HepG2 (cell line): ENCODE measurements at regions not wholly inside any gene's neighbourhood (a gene's known extent, or its start where the extent isn't known, plus 50 kb on each side); places are given as distances from the start of the nearest gene placed in this dataset.

Source experiments
- ATAC-seq: fragments of 200-7000 bp; cut with Tn5 transposase; 3 replicates; pipeline ENCODE4 v1.9.1; 2020; ENCODE audit warnings: mild to moderate bottlenecking, moderate library complexity
- BruUV-seq: library from RNA; stranded (reverse); fragments of 400-500 nt; replicated peaks from 2 replicates; lab custom pipeline; 2021; lab: Mats Ljungman, UMichigan
- CTCF ChIA-PET: fragments of 300-600 bp; formaldehyde crosslinking; extraction: SDS; loops from one replicate; lab custom pipeline; 2021; ENCODE audit warnings: low total read pairs, inconsistent platforms, low intra/inter-chr PET ratio; lab: Yijun Ruan, JAX
- POLR2A ChIA-PET: fragments of 350-600 bp; sonication (Branson Sonifier 250); formaldehyde crosslinking; loops from one replicate; lab custom pipeline; 2020; ENCODE audit warnings: antibody characterized with exemption, inconsistent platforms; lab: Yijun Ruan, JAX
- DNase-seq: peaks from one replicate; pipeline ENCODE4 v3.0.0-alpha.2; 2015; ENCODE audit warnings: low spot score
- FAIRE-seq: peaks from 3 replicates; lab custom pipeline; 2011; peaks lifted over from hg19 to GRCh38; lab: Jason Lieb, UNC
- H2AFZ ChIP-seq: one replicate; pipeline ENCODE4 v1.6.1; 2011; ENCODE audit warnings: low read length, inconsistent platforms
- H3K27ac ChIP-seq: fragments of 300-600 bp; 3 replicates; pipeline ENCODE4 v1.8.0; 2011; ENCODE audit warnings: mixed run types, mild to moderate bottlenecking, mixed read lengths, low read length, inconsistent platforms; ENCODE audit not compliant: insufficient read depth; ENCODE audit errors: extremely low read length
- H3K27me3 ChIP-seq, 2 experiments: fragments of 200-600 bp in 1 of 2; 2 replicates in 1 of 2; 3 replicates in 1 of 2; pipeline versions ENCODE4 v1.6.0 to v1.8.0; 2011; ENCODE audit warnings: low read length in 2 of 2, mild to moderate bottlenecking in 2 of 2, moderate library complexity in 2 of 2, inconsistent platforms in 1 of 2; ENCODE audit not compliant: insufficient read depth in 2 of 2, control insufficient read depth in 1 of 2
- H3K36me3 ChIP-seq, 2 experiments: fragments of 200-600 bp in 1 of 2; replicated peaks in 1 of 2; 2 replicates in 1 of 2; 3 replicates in 1 of 2; pipeline versions ENCODE4 v1.5.1 to v1.8.0; 2011; ENCODE audit warnings: low read length in 2 of 2, inconsistent platforms in 1 of 2; ENCODE audit not compliant: insufficient read depth in 2 of 2, control insufficient read depth in 1 of 2
- H3K4me1 ChIP-seq: 2 replicates; pipeline ENCODE4 v1.5.1; 2012; ENCODE audit warnings: low read length, inconsistent platforms; ENCODE audit not compliant: insufficient read depth
- H3K4me2 ChIP-seq: 2 replicates; pipeline ENCODE4 v1.6.0; 2011; ENCODE audit warnings: low read depth, low read length, inconsistent platforms
- H3K4me3 ChIP-seq, 3 experiments: fragments of 200-600 bp in 1 of 3; sonication (generic), shearing (Covaris generic) in 1 of 3; replicated peaks in 1 of 3; 2 replicates each; pipeline ENCODE4 v1.5.1; 2011 to 2016; ENCODE audit warnings: low read length in 3 of 3, inconsistent platforms in 2 of 3, low read depth in 2 of 3, mild to moderate bottlenecking in 2 of 3, control low read depth in 1 of 3, mixed read lengths in 1 of 3; ENCODE audit not compliant: insufficient read depth in 1 of 3
- H3K79me2 ChIP-seq: one replicate; pipeline ENCODE4 v1.6.1; 2011; ENCODE audit warnings: low read length, inconsistent platforms; ENCODE audit not compliant: insufficient read depth
- H3K9ac ChIP-seq: 2 replicates; pipeline ENCODE4 v1.6.0; 2011; ENCODE audit warnings: mild to moderate bottlenecking, low read depth, low read length, inconsistent platforms; ENCODE audit not compliant: insufficient read depth
- H3K9me3 ChIP-seq: 2 replicates; pipeline ENCODE4 v1.5.1; 2012; ENCODE audit warnings: mild to moderate bottlenecking, low read length
- H4K20me1 ChIP-seq: 2 replicates; pipeline ENCODE4 v1.6.0; 2011; ENCODE audit warnings: inconsistent platforms, mild to moderate bottlenecking, low read length, moderate library complexity; ENCODE audit not compliant: insufficient read depth
- BHLHE40 ChIP-seq: IDR thresholded peaks from 2 replicates; pipeline ENCODE4 v1.6.1; 2011; ENCODE audit warnings: low read length, improper control_type of control experiment
- HNRNPUL1 ChIP-seq: fragments of 200-400 bp; formaldehyde crosslinking; IDR thresholded peaks from 2 replicates; pipeline ENCODE4 v1.6.1; 2017; ENCODE audit warnings: low read depth, mild to moderate bottlenecking, low read length, moderate library complexity
- JDP2 ChIP-seq: sonication (generic); formaldehyde crosslinking; IDR thresholded peaks from 2 replicates; pipeline ENCODE4 v1.8.1; 2022; ENCODE audit warnings: missing genetic modification reagents, borderline replicate concordance
- KAT2B ChIP-seq: fragments of 150-350 bp; IDR thresholded peaks from 2 replicates; pipeline ENCODE4 v1.6.1; 2014; ENCODE audit warnings: low read depth, low read length, borderline replicate concordance
- MED1 ChIP-seq: sonication (generic); formaldehyde crosslinking; IDR thresholded peaks from 2 replicates; pipeline ENCODE4 v1.4.0; 2020; ENCODE audit warnings: missing genetic modification reagents
- MIER2 ChIP-seq: IDR thresholded peaks from 2 replicates; pipeline ENCODE4 v1.6.1; 2016; ENCODE audit warnings: missing biosample characterization, missing genetic modification reagents
- MYNN ChIP-seq: sonication (generic); formaldehyde crosslinking; IDR thresholded peaks from 2 replicates; pipeline ENCODE4 v1.4.0; 2020; ENCODE audit warnings: mild to moderate bottlenecking, low read depth, missing genetic modification reagents
- RFX5 ChIP-seq: IDR thresholded peaks from 2 replicates; pipeline ENCODE4 v1.6.1; 2011; ENCODE audit warnings: low read depth, low read length, improper control_type of control experiment
- RFXAP ChIP-seq: sonication (generic); formaldehyde crosslinking; IDR thresholded peaks from 2 replicates; pipeline ENCODE4 v1.4.0; 2020; ENCODE audit warnings: missing genetic modification reagents, borderline replicate concordance
- SMYD3 ChIP-seq: sonication (generic); formaldehyde crosslinking; IDR thresholded peaks from 2 replicates; pipeline ENCODE4 v1.8.1; 2023; ENCODE audit warnings: mild to moderate bottlenecking, missing genetic modification reagents
- TMF1 ChIP-seq: sonication (generic); formaldehyde crosslinking; IDR thresholded peaks from 2 replicates; pipeline ENCODE4 v1.8.1; 2022; ENCODE audit warnings: low read depth, missing genetic modification reagents
- TOPORS ChIP-seq: sonication (generic); formaldehyde crosslinking; IDR thresholded peaks from 2 replicates; pipeline ENCODE4 v1.8.0; 2023; ENCODE audit warnings: mild to moderate bottlenecking, missing genetic modification reagents
- ZNF138 ChIP-seq: sonication (generic); formaldehyde crosslinking; IDR thresholded peaks from 2 replicates; pipeline ENCODE4 v1.5.0; 2020; ENCODE audit warnings: mild to moderate bottlenecking, low read depth, missing genetic modification reagents
- ZNF44 ChIP-seq: sonication (generic); formaldehyde crosslinking; IDR thresholded peaks from 2 replicates; pipeline ENCODE4 v1.5.1; 2020; ENCODE audit warnings: mild to moderate bottlenecking, missing genetic modification reagents
- ZNF589 ChIP-seq: sonication (generic); formaldehyde crosslinking; conservative IDR thresholded peaks from 2 replicates; pipeline ENCODE4 v1.8.0; 2022; ENCODE audit warnings: mild to moderate bottlenecking, moderate library complexity, missing genetic modification reagents
- ZNF678 ChIP-seq: sonication (generic); formaldehyde crosslinking; IDR thresholded peaks from 2 replicates; pipeline ENCODE4 v1.4.0; 2020; ENCODE audit warnings: mild to moderate bottlenecking, missing genetic modification reagents
- ZNF83 ChIP-seq: sonication (generic); formaldehyde crosslinking; IDR thresholded peaks from 2 replicates; pipeline ENCODE4 v1.4.0; 2020; ENCODE audit warnings: missing genetic modification reagents, mild to moderate bottlenecking, borderline replicate concordance
- WGBS: methylation state at CpG from one replicate; pipeline ENCODE4 v1.1.6; 2017; ENCODE audit warnings: low lambda C conversion rate; 5-methylcytosine and 5-hydroxymethylcytosine counted together
- in situ Hi-C: cut with HindIII; loops from 2 replicates; pipeline ENCODE4 v1.10.0; 2017; ENCODE audit warnings: low pct_unique_long_range_greater_than_20kb; ENCODE audit not compliant: extremely low pct_ligation_motif_present
- intact Hi-C: fragments of 100-400 bp; cut with micrococcal nuclease; formaldehyde crosslinking; loops from one replicate; pipeline ENCODE4 v1.10.0; 2022; ENCODE audit not compliant: unreplicated experiment
- TF ChIP-seq, protein P1 (sequence below): sonication (generic); formaldehyde crosslinking; IDR thresholded peaks from 2 replicates; pipeline ENCODE4 v1.5.0; 2020; ENCODE audit warnings: missing genetic modification reagents, mild to moderate bottlenecking, borderline replicate concordance

DNA sequence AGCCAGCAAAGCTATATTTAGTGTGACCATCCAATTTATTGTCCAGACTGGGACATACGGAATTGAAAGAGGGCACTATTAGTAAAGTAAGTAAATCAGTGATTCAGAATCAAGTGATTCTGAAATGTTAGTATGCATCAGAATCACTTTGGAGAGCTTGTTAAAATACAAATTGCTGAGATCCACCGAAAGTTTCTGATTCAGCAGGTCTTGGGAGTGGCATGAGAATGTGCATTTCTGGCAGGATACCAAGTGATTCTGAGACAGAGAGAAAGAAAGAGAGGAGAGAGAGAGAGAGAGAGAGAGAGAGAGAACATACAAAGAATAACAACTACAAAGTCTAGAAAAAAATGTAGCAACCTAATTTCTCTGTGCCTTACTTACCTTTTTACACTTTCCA, 65.4 kb upstream of the ASTN2 start:
- H3K4me2 ChIP-seq = no peak overlapping the region
- in situ Hi-C loops = no loop called here
- ATAC-seq = no peak
- TF ChIP-seq ZNF44 (CRISPR knock-in tag) = no peak
- no peak for TF ChIP-seq BHLHE40
- TF ChIP-seq MED1 (CRISPR knock-in tag) = no peak
- no peak for TF ChIP-seq MYNN
- no peak for TF ChIP-seq ZNF678 (CRISPR knock-in tag)
- TF ChIP-seq, all 625 proteins: peak for 0
- Histone ChIP-seq H3K9ac (no peak overlapping the region), H3K4me1 (no peaks in the 10 kb centered on the region), H3K27me3 (no peaks in the 10 kb centered on the region), H2AFZ (no peak overlapping the region), H3K9me3 (no peaks in the 10 kb centered on the region), H3K27ac (no peak overlapping the region), H3K79me2 (no peaks in the 10 kb centered on the region), H4K20me1 (no peaks in the 10 kb centered on the region), H3K36me3 (no peaks in the 10 kb centered on the region), H3K4me3 (no peak overlapping the region)
- WGBS = 28% methylated on average over 2 of the region's 2 CpGs
- no peak for DNase-seq
- intact Hi-C loops = no loop called here
- BruUV-seq = no TSS peak
- CTCF ChIA-PET = no interaction called here
- no peak for FAIRE-seq
- POLR2A ChIA-PET = no interaction called here

DNA sequence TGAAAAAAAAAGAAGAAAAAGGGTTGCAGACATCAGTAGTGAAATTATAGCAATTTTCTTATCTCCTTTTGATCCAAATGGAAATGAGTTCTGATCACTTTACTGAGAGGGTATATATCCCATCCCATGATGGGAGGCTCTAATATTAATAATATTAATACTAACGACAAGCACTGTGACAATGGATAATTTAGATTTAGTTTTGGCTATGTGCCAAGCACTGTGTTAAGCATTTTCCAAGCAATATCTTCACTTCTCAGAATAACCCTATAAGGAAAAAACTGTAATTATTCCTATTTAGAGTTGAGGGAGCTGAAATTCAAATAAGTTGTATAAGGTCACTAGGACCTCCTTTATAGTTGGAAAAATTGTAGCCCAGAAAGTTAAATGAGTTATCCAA, 58.4 kb upstream of the ASTN2 start:
- Histone ChIP-seq H3K27ac (no peak overlapping the region), H3K79me2 (no peaks in the 10 kb centered on the region), H3K27me3 (no peaks in the 10 kb centered on the region), H3K9me3 (no peaks in the 10 kb centered on the region), H3K4me3 (no peak overlapping the region), H3K4me1 (peaks cover 14% of the 10 kb centered on the region), H4K20me1 (no peaks in the 10 kb centered on the region; the same call in 1 of the 2 replicates), H3K4me2 (no peak overlapping the region), H3K9ac (no peak overlapping the region), H2AFZ (no peak overlapping the region), H3K36me3 (no peaks in the 10 kb centered on the region)
- ATAC-seq = no peak
- POLR2A ChIA-PET = no interaction called here
- CTCF ChIA-PET = no interaction called here
- BruUV-seq = no TSS peak
- intact Hi-C loops (no loop called here), in situ Hi-C loops (no loop called here)
- DNase-seq = no peak
- TF ChIP-seq ZNF138 (CRISPR knock-in tag) (no peak), RFX5 (no peak), RFXAP (CRISPR knock-in tag) (no peak), TMF1 (CRISPR knock-in tag) (no peak), MIER2 (CRISPR knock-in tag) (no peak), KAT2B (no peak), SMYD3 (CRISPR knock-in tag) (no peak), ZNF83 (CRISPR knock-in tag) (no peak), ZNF589 (CRISPR knock-in tag) (no peak), JDP2 (CRISPR knock-in tag) (no peak), TOPORS (CRISPR knock-in tag) (no peak), HNRNPUL1 (no peak)
- TF ChIP-seq, protein P1, sequence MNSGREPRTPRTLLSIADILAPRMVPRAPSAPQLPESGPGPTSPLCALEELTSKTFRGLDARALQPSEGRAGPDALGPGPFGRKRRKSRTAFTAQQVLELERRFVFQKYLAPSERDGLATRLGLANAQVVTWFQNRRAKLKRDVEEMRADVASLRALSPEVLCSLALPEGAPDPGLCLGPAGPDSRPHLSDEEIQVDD = no peak
- WGBS = 43% methylated on average over 1 of the region's 1 CpG
- FAIRE-seq = no peak
